Activated B cell treated with CpG ODN at 0.5 μM for 24 hours (primary cell): ENCODE measurements at regions not wholly inside any gene's neighbourhood (a gene's known extent, or its start where the extent isn't known, plus 50 kb on each side); places are given as distances from the start of the nearest gene placed in this dataset.

Source experiments
- ATAC-seq: fragments of 200-7000 bp; cut with Tn5 transposase; one replicate; pipeline ENCODE4 v1.10.0; 2021; ENCODE audit warnings: low read depth, mild to moderate bottlenecking, moderate library complexity
- CTCF ChIA-PET: fragments of 350-600 bp; sonication (Branson Sonifier 250); formaldehyde crosslinking; loops from one replicate; lab custom pipeline; 2021; ENCODE audit warnings: antibody characterized with exemption; lab: Charles Lee
- POLR2A ChIA-PET: fragments of 350-600 bp; sonication (Branson Sonifier 250); formaldehyde crosslinking; loops from one replicate; lab custom pipeline; 2021; ENCODE audit warnings: antibody characterized with exemption; lab: Charles Lee
- DNase-seq: peaks from one replicate; pipeline ENCODE4 v3.0.0; 2022
- H3K27ac Mint-ChIP-seq: one replicate; pipeline ENCODE4 v1.8.0; 2020; ENCODE audit warnings: mixed read lengths
- H3K27me3 Mint-ChIP-seq: one replicate; pipeline ENCODE4 v1.8.0; 2021; ENCODE audit warnings: mixed read lengths
- H3K36me3 Mint-ChIP-seq: one replicate; pipeline ENCODE4 v1.8.0; 2021; ENCODE audit warnings: low read depth, mixed read lengths
- H3K4me1 Mint-ChIP-seq: one replicate; pipeline ENCODE4 v1.8.0; 2021; ENCODE audit warnings: mixed read lengths
- H3K4me3 Mint-ChIP-seq: one replicate; pipeline ENCODE4 v1.8.0; 2020; ENCODE audit warnings: mild to moderate bottlenecking, mixed read lengths
- H3K9me3 Mint-ChIP-seq: one replicate; pipeline ENCODE4 v1.8.0; 2020; ENCODE audit warnings: mixed read lengths
- intact Hi-C: fragments of 100-400 bp; cut with micrococcal nuclease; formaldehyde crosslinking; loops from one replicate; pipeline ENCODE4 v1.15.1; 2024
- TF ChIP-seq, protein P1 (sequence below): fragments of 200-600 bp; IDR thresholded peaks from one replicate; pipeline ENCODE4 v1.8.0; 2022; ENCODE audit warnings: antibody characterized with exemption, mild to moderate bottlenecking

DNA sequence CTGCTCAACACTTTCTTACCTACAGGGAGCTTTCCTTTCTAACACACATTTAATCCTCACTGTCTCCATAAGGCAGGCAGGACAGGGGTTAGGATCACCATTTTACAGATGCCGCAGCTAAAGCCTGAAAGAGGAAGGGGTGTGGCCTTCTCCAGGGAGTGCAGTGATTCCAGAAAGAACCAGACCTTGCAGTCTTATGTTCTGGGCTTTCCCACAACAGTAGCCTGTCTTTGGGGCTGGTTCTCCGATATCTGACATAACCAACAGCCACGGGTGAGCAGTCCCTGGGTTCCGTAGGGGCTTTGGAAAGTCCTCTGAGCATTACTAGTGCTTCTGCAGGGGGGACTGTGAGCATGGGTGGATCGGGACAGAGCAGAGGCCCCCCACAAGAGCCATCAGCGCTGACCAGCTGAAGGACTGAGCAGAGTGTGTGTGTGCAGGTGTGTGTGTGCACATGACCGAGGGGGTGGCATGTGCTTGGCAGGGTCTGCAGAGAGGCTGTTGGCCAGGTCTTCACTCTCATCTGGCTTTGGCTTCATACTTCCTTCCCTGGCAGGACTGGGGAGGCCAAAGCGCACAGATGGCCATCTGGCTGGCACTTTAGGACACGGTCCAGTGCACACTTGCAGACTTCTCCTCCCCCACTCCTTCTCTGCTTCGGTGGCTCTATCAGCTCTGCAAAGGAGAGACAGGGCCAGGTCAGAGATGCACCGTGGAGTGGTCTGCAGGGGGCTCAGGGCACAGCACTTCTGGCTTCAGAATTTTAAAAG lies 400.3 kb downstream of the RPS24 start:
- peaks cover 2% of the 10 kb centered on the region for H3K9me3 Mint-ChIP-seq
- POLR2A ChIA-PET, result no interaction called here

DNA sequence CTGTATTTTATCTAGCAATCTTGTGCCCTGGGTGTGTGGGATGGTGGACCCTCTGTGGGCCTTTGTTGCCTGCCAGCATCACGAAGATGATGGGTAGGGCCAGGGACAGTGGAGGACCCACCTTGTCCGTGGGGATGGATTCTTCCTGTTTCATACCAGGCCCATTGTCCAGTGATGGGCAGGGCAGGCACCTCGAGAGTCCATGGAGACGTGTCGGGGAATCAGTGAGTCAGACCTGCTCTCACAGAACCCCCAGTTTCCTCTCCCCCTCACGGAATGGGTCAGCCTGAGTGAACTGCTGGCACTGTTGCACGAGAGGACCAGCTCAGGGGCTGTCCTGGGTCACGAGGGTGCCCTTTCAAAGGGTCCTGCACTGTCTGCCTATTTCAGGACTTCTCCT lies 401.2 kb downstream of the RPS24 start:
- intact Hi-C loops, result loop anchor here (10.0 kb wide), 1 partner anchor 760 kb away; no protein-coding TSS in a partner anchor
- H3K4me1 Mint-ChIP-seq, result no peaks in the 10 kb centered on the region
- H3K4me3 Mint-ChIP-seq, result no peak overlapping the region
- ChIA-PET POLR2A (no interaction called here), CTCF (no interaction called here)
- no peaks in the 10 kb centered on the region for H3K36me3 Mint-ChIP-seq
- H3K27ac Mint-ChIP-seq, result no peak overlapping the region
- H3K27me3 Mint-ChIP-seq, result peaks cover 22% of the 10 kb centered on the region
- TF ChIP-seq, protein P1, sequence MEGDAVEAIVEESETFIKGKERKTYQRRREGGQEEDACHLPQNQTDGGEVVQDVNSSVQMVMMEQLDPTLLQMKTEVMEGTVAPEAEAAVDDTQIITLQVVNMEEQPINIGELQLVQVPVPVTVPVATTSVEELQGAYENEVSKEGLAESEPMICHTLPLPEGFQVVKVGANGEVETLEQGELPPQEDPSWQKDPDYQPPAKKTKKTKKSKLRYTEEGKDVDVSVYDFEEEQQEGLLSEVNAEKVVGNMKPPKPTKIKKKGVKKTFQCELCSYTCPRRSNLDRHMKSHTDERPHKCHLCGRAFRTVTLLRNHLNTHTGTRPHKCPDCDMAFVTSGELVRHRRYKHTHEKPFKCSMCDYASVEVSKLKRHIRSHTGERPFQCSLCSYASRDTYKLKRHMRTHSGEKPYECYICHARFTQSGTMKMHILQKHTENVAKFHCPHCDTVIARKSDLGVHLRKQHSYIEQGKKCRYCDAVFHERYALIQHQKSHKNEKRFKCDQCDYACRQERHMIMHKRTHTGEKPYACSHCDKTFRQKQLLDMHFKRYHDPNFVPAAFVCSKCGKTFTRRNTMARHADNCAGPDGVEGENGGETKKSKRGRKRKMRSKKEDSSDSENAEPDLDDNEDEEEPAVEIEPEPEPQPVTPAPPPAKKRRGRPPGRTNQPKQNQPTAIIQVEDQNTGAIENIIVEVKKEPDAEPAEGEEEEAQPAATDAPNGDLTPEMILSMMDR, result no peak
- H3K9me3 Mint-ChIP-seq, result no peaks in the 10 kb centered on the region
- ATAC-seq, result no peak
- DNase-seq, result no peak

More for the DNA sequence above, 400.3 kb downstream of the RPS24 start:
- CTCF ChIA-PET, result no interaction called here
- no peak for ATAC-seq
- intact Hi-C loops, result loop anchor here (10.0 kb wide), 1 partner anchor 761 kb away; no protein-coding TSS in a partner anchor
- Mint-ChIP-seq H3K4me3 (no peak overlapping the region), H3K27ac (no peak overlapping the region), H3K4me1 (no peaks in the 10 kb centered on the region), H3K27me3 (peaks cover 19% of the 10 kb centered on the region), H3K36me3 (no peaks in the 10 kb centered on the region)
- no peak for DNase-seq
- TF ChIP-seq, protein P1, result no peak

DNA sequence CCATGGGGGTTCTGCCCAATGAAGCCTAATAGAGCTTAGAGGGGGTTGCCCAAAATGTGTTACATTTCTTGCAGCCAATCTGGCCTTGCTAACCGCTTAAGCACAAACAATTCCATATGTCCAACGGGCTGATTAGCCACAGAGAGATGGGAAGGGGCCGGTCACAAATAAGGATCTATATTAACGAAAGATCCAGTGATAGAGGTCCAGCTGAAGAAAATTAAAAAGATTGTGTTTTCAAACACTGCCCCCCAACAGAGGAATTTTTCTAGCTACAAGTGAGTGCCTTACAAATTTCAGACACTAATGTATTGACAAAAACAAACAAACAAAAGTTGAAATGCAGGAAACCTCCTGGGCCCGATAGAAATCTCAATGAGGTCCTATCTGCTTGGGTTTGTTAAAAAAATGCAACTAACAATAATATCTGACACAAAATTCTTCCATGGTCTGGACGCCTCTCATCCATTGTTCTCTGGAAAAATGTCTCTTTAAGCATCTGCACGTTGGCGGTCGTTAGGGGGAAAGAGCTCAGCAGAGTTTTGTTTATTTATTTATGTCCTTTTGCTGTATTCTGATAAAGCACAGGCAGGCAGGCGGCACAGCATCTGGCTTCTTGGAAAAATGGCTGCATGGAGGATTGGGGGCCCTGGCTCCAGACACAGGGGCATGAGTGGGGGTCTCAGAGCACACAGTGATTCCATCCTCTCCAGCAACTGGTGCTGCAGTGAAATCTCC lies 402.0 kb downstream of the RPS24 start:
- Mint-ChIP-seq H3K27ac (no peak overlapping the region), H3K4me1 (no peaks in the 10 kb centered on the region), H3K9me3 (no peaks in the 10 kb centered on the region), H3K4me3 (no peak overlapping the region), H3K27me3 (peaks cover 22% of the 10 kb centered on the region), H3K36me3 (no peaks in the 10 kb centered on the region)
- ChIA-PET POLR2A (no interaction called here), CTCF (no interaction called here)
- intact Hi-C loops, result loop anchor here (10.0 kb wide), 1 partner anchor 759 kb away; no protein-coding TSS in a partner anchor
- DNase-seq (no peak), ATAC-seq (no peak)
- TF ChIP-seq, protein P1, result no peak

DNA sequence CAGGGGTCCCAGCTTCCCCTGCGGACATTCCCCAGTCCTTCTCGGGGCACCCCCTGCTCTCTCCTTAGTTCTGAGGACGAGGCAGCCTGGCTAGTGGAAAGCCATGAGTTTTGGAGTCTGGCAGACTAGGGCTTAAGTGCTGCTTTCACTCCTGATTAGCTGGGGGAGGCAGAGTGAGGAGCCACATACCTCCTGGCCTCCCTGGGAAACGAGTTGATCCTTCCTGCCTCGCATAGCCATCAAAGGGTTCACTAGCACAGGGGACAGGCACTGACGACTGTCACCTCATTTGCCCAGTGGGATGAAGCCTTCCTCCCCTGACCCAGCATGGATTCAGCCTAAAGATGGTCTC lies 402.5 kb downstream of the RPS24 start:
- no peak for DNase-seq
- ATAC-seq, result no peak
- TF ChIP-seq, protein P1, result no peak
- POLR2A ChIA-PET, result no interaction called here
- no peaks in the 10 kb centered on the region for H3K36me3 Mint-ChIP-seq
- no peaks in the 10 kb centered on the region for H3K9me3 Mint-ChIP-seq
- no peaks in the 10 kb centered on the region for H3K4me1 Mint-ChIP-seq
- CTCF ChIA-PET, result no interaction called here
- no peak overlapping the region for H3K27ac Mint-ChIP-seq
- intact Hi-C loops, result loop anchor here (10.0 kb wide), 1 partner anchor 759 kb away; no protein-coding TSS in a partner anchor
- peaks cover 21% of the 10 kb centered on the region for H3K27me3 Mint-ChIP-seq
- H3K4me3 Mint-ChIP-seq, result no peak overlapping the region
